Erythroblast (primary cell): ENCODE measurements at regions not wholly inside any gene's neighbourhood (a gene's known extent, or its start where the extent isn't known, plus 50 kb on each side); places are given as distances from the start of the nearest gene placed in this dataset.
A peak's percentile ranks its signal among the peaks of the same experiment; 100 is the strongest.
"Not testable (repeated sequence)": the region's sequence is repeated elsewhere in the genome, so short reads cannot be mapped to it uniquely, and the experiment has no call there.

Source experiments
- DNase-seq, 2 experiments: peaks; one replicate each; lab custom pipeline; 2025; lab: John Stamatoyannopoulos, UW
- GATA1 ChIP-seq: IDR thresholded peaks from 2 replicates; pipeline ENCODE4 v1.6.1; 2011; ENCODE audit warnings: low read depth, mild to moderate bottlenecking, control low read depth, low read length, moderate library complexity
- POLR2A ChIP-seq: IDR thresholded peaks from 2 replicates; pipeline ENCODE4 v1.6.1; 2011; ENCODE audit warnings: mild to moderate bottlenecking, low read length

GRCh38 chr20:48120120-48120519, 334.8 kb upstream of the SULF2 start:
- TF ChIP-seq GATA1, result no peak
- TF ChIP-seq POLR2A, result no peak
- DNase-seq, result no peak

GRCh38 chr20:48119389-48119788, 334.1 kb upstream of the SULF2 start:
- DNase-seq, result not testable (repeated sequence)

GRCh38 chr20:48115502-48115901, 330.2 kb upstream of the SULF2 start:
- DNase-seq, result no peak
- no peak for TF ChIP-seq POLR2A
- TF ChIP-seq GATA1, result no peak

- TF ChIP-seq GATA1 (no peak), POLR2A (no peak)
- no peak for DNase-seq
These were observed 322.3 kb upstream of the SULF2 start for GRCh38 chr20:48107560-48107959.

- no peak for DNase-seq
- TF ChIP-seq POLR2A, result no peak
- no peak for TF ChIP-seq GATA1
These were observed 321.1 kb upstream of the SULF2 start for GRCh38 chr20:48106428-48106827.

- TF ChIP-seq GATA1, result no peak
- no peak for TF ChIP-seq POLR2A
- no peak for DNase-seq
These were observed 320.2 kb upstream of the SULF2 start for GRCh38 chr20:48105526-48105925.

- TF ChIP-seq GATA1, result no peak
- no peak for TF ChIP-seq POLR2A
- DNase-seq, result no peak
These were observed 317.8 kb upstream of the SULF2 start for GRCh38 chr20:48102931-48103660.

- TF ChIP-seq GATA1 (no peak), POLR2A (no peak)
- no peak for DNase-seq
These were observed 317.0 kb upstream of the SULF2 start for GRCh38 chr20:48102076-48102787.

GRCh38 chr20:48100483-48100882, 315.2 kb upstream of the SULF2 start:
- DNase-seq, result no peak
- TF ChIP-seq GATA1 (no peak), POLR2A (no peak)

- DNase-seq, result no peak
- no peak for TF ChIP-seq GATA1
- TF ChIP-seq POLR2A, result no peak
These were observed 313.6 kb upstream of the SULF2 start for GRCh38 chr20:48098866-48099265.

GRCh38 chr20:48098099-48098498, 312.8 kb upstream of the SULF2 start:
- no peak for TF ChIP-seq GATA1
- no peak for TF ChIP-seq POLR2A
- no peak for DNase-seq

- TF ChIP-seq POLR2A, result no peak
- TF ChIP-seq GATA1, result no peak
- peak; percentile 9 to 24 for DNase-seq
These were observed 311.9 kb upstream of the SULF2 start for GRCh38 chr20:48096957-48097890.

- no peak for DNase-seq
- no peak for TF ChIP-seq POLR2A
- TF ChIP-seq GATA1, result no peak
These were observed 311.1 kb upstream of the SULF2 start for GRCh38 chr20:48096212-48096875.
